HG03378 (cell line): ENCODE measurements at regions not wholly inside any gene's neighbourhood (a gene's known extent, or its start where the extent isn't known, plus 50 kb on each side); places are given as distances from the start of the nearest gene placed in this dataset.

Source experiments
- ATAC-seq: cut with Tn5 transposase; IDR thresholded peaks from one replicate; pipeline ENCODE4 v1.9.1; 2021; ENCODE audit warnings: mild to moderate bottlenecking, moderate library complexity; ENCODE audit not compliant: unreplicated experiment

DNA sequence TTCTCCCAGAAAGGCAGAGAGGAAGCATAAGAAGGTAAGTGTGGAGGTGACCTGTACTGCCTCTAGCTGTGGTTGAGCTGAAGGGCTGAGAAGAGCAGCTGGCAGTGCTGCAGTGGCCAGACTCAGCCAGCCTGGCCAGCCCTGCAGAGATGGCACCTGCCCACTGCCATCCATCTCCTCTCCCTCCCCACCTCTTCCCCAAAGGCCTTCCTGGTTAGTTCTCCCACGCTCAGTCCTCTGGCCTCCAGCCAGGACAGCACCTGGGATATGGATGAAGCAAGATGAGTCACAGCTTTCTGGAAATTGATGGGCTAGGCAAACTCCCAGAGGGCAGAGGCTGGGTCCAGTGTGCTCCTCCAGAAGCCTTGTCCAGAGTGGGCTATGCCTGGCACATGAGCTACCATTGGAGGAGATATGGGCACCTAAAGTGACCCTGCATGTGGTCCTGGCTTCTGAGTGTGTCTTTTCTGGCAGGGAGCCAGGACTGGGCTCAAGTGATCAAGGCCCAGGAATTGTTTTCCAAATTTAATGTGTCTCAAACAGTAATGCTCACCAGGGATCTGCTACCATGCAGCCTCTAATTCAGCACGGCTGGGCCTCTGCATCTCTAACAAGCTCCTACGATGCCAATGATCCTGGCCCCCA lies 81.0 kb upstream of the CACUL1 start:
- ATAC-seq = no peak

DNA sequence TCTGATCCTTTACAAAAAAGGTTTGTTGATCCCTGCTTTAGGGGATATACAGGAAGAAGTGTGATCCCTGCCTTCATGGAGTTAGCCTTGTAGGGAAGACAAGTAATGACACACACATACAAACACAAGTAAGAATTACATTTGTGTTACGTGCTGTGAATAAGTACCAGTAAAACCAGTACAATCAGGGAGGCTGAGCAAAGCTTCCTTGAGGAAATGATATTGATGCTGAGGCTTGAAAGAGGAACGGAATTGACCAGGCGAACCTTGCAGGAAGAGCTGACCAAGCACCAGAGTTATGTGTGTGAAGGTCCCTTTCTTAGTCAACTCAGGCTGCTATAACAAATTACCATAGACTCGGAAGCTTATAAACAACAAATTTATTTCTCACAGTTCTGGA lies 83.6 kb upstream of the CACUL1 start:
- ATAC-seq = no peak

DNA sequence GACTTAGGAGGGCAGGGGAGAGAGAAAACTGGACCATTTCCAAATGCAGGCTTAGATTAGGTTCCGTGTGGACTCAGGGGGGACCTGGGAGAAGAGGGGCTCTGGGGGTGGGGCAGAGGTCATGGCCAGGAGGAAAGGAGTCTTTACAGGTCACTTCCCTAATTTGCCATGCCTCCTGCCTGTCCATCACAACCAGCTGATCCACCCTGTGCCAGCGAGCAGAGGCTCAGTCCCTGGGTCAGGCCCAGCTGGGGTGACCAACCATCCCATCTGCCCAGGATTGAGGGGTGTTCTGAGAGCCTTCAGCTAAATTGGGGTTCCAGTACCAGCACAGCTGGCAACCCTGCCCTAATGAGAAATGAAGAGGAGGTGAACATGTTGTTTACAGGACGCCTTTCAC lies 84.6 kb upstream of the CACUL1 start:
- ATAC-seq = no peak

DNA sequence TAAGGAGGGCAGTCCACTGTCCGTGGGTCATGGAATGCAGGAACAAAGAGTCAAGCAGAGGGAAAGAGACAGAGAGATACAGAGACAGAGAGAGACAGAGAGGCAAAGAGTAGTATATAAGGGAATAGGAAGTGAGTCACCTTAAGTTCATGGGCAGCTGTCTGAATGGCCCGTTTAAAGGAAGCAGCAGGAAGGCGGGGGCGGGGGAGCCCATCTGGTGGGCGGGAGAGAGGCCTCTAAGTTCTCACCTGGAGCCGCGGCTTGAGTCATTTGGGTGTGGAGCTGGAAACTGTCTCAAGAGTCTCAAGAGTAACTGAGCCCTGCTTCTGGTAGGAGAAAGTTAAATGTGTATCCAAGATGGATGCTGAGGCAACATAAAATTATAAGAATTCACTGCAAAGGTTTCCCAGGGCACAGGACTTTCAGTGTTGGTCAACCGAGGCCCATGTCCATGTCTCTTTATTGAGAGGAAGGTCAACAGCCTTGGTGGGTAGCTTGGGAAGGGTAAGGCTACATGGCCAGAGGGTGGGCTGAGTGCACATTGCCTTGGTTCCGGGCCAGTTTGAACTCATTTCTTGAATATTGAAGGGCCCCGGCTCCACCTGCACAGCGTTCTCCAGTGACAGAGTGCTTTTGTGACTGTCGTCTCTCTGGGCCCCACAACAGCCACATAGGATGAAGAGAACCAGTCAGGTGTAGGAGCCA lies 85.5 kb upstream of the CACUL1 start:
- no peak for ATAC-seq

DNA sequence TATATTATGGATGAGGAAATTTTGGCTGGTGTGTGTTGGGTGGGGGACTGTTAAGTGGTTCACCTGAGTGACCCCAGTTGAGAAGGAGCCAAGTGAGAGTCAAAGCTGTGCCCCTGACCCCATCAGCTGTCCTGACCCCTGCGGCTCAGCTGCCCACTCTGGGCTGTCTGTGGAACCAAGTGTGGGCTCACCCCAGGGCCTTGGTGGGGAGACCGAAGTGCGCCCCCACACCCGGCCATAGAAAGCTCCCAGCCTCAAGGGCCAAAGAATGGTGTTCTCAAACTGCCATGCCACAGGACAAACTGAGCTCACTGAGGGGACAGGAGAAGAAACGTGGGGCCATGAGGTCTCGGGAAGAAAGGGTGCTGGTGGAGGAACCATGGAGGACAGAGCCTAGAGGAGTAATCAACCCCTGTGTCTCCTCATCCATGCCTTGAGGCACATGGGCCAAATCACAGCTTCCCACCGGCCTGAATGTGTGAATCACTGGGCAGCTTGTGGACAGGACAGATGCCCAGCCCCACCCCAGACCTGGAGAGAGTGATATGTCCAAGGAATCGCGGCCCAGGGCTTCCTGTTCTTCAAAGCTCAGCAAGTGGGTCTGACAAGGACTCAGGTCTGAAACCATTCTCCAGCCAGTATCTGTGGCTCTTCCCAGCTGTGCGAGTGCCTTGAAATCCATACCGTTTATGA lies 86.2 kb upstream of the CACUL1 start:
- ATAC-seq = no peak

DNA sequence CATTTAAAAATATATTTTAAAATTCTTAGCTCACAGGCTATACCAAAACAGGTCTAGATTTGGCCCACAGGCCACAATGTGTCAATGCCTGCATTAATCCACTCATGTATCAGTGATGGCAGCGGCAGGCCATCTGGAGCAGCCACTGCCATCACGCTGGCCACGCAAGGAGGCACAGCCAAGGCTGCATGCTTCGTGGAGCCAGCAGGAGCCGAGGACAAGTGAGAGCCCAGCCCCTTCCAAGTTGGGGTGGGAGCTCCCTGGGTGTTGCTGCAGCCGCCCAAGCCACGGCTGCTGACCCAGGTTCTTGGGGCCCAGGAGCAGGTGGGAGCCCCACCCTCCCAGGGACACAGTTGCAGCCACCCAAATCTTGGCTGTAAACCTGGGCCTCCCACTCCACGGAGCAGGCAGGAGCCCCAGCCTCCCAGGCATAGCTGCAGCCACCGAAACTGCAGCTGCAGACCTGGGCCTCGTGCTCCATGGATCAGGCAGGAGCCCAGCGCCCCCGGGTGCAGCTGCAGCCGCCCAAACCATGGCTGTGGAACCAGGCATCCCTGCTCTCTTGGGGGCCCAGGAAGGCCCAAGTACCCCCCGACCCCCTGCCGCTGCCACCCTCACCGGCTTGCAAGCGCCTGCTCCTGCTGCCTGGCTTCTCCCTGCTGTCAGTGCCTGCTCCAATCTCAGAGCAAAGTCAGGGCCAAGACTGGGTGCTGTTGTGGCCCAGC lies 87.3 kb upstream of the CACUL1 start:
- no peak for ATAC-seq

DNA sequence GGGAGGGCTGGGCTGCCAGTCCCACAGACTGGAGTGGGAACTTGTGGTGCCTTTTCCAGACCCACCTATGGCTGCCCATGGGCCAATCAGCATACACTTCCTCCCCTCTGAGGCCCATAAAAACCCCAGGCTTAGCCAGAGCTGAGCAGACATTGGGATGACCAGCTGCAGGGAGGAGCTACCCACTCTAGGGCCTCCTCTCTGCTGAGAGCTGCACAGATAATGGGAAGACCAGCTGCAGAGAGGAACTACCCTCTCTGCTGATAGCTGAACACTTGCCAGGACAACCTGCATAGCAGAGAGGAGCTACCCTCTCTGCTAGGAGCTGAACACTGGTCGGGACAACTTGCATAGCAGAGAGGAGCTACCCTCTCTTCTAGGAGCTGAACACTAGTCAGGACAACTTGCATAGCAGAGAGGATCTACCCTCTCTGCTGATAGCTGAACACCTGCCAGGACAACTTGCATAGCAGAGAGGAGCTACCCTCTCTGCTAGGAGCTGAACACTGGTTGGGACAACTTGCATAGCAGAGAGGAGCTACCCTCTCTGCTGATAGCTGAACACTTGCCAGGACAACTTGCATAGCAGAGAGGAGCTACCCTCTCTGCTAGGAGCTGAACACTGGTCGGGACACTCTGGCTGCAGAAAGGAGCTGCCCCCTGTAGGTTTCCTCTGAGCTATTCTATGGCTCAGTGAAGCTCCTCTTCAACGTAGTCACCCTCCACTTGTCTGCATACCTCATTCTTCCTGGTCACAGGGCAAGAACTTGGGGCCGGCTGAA lies 88.3 kb upstream of the CACUL1 start:
- no peak for ATAC-seq

DNA sequence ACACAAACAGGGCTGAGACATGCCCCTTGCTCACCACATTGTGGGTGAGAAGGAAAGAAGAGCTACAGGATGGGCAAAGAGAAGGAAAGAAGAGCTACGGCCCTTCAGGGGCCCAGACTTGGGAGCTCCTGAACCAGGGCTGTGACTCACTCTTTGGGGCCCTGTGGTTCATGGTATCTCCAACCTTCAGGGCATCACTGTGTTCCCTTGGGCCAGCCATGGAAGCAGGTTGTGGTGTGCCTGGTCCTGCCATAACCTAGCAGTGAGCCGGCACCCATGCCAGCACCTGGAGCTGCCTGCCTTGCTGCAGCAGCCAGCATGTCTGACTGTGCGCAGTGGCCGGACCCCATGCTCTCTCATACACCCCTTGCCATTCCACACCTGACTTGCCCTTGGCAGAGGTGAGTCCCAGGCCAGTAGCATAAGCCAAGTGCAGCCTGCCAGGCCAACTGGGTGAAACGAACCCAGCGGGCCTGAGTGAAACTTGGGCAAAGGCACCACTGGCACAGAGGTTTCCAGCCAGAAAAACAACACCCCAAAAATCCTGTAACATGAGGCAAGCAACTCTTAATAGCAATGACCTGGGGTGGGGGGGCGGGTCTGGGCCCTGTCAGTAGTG lies 89.0 kb upstream of the CACUL1 start:
- no peak for ATAC-seq

DNA sequence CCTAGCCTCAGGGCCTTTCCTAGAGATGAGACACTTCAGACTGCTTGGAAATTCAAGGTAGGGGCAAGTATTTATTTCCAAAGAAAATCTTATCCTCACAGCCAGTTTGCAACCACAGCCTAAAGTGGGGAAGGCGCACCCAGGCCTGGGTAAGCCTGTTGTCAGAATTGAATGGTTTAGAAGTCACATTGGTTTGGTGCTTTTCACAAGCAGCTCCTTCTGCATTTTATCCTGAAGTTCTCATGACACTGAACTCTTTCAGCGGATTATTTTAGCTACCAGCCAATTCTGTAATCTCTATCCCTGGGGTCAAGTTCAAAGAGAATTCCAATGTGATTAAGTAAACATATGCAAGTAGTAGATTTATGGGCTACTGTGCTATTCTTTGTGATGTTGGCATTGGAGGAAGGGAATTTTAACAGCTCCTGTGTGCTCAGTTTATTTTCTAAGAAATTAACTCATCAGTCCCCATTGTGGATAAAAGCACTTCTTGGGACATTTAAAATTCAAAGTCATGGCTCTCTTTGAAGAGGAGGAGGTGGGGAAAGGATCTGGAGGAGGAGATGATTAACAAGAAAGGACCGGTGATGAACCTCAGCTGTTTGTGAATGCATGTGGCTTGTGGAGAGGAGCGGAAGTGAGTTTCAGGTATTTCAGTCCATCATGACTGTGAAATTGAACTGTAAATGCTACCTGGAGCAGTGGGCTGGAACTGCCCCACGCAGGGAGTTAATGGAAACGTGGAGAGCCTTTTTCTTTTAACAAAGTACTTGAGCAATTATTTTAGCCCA lies 90.2 kb upstream of the CACUL1 start:
- ATAC-seq = no peak

DNA sequence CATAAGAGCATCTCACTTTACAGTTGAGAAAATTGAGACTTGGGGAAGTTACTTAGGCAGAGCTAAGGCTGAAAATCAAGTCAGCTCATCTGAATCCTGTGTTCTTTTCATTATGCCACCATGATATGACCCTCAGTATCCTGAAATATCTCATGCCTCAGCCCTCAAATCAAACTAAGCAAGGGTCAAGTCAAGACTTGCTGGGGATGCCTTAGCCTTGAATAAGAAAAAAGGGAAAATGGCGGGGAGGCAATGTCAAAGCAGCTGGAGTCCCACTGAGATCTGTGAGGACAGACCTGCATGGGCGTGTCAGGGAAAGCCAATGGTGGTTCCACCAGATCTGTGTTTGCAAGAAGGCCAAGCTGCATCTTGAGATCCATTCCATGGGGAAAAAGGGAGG lies 91.0 kb upstream of the CACUL1 start:
- ATAC-seq = no peak

DNA sequence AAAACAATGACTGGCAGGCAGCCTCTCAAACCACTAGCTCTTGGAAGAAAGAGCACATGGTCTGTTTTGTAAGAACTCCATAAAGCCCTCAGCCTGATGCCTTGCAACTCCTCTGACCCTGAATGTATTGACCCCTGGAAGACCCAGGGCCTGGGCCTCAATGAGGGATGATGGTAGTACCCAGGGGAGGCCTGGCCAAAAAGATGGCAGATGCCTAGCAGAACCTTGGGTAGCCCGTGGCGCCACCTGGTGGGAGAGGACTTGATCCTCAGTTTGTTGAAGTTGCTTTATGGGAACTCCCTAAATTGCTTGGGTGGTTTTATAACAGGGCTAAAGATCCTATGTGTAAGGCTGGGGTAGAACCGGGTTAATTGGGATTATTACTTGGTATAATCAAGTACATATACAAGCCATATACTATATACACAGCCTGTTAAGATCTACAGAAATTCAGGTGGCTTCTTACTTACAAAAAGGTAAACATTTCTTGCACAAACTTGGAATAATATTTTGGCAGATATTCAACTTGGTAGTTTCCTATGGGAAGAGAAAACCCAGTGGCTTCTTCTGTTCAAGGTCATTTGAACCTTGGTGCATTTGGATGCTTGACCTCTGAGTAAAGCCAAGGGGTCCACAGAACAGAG lies 95.8 kb upstream of the CACUL1 start:
- ATAC-seq = peak; percentile 68

DNA sequence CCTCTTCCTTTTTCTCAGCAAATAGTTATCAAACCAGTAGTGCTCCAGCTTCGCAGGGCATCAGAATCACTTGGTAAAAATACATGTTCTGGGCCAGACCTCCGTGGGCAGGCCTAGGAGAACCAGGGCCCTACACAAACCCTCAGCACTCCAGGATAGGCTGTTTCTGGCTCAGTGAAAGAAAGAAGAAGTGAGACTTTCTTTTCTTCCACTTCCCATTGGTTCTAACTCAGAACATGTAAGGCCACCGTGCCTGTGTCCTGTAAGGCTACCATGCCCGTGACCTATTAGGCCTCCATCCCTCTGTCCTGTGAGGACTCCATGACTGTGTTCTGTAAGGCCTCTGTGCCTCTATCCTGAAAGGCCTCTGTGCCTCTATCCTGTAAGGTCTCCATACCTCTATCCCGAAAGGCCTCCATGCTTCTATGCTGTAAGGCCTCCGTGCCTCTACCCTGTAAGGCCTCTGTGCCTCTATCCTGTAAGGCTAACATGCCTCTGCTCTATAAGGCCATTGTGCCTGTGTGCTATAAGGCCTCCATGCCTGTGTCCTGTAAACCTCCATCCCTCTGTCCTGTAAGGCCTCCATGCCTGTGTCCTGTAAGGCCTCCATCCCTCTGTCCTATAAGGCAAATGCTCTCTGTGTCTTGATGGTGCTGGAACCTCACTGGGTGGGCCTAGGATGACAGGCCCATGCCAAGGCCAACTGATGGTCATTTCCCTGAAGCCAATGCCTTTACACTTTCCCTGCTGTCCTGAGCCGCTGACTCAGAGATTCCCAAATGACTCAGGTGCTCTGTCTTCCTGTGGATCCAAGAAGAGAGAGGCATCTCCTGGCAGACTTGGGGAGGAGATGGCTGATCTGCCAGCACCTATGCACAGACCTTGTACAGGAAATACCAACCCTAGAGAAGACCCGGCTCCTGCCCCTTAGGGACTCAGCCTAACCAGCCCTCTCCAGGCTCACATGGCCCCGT lies 96.6 kb upstream of the CACUL1 start:
- ATAC-seq = peak; percentile 69

DNA sequence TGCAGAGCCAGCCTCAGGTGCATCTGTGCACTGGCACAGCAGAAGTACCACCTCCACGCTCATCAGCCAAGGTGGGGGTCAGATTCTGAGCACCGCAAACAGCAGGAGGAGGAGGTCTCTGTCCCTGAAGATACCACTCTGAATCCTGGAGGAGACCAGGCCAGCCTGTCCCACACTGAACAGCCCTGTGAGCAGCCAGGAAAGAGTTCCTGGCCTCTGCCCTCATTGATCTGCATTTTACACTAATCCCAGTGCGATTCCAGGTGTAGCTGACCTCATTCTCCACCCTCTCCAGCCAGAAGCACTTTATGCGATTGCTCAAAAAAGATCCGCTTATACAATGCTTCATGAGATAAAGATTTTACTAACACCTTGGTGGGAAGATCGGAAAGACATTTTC lies 99.1 kb upstream of the CACUL1 start:
- ATAC-seq = no peak

DNA sequence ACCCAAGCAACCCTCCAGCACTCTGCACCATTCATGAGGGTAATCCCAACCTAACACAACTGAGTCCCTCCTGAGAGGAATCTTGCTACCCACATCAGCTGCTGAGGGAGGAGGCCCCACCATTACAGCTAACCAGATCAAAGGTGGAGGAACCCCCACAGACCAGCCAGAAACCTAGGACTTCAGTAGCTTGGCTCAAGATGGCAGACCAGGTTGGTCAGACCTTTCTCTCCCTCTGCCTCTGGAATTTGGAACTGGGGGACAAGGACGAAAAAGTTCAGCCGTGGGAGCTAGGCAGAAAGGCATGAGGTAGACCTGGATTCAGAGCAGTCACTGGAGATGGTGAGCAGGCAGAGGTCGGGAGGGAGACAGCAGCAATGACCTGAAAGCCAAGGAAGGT lies 101.3 kb upstream of the CACUL1 start:
- no peak for ATAC-seq

DNA sequence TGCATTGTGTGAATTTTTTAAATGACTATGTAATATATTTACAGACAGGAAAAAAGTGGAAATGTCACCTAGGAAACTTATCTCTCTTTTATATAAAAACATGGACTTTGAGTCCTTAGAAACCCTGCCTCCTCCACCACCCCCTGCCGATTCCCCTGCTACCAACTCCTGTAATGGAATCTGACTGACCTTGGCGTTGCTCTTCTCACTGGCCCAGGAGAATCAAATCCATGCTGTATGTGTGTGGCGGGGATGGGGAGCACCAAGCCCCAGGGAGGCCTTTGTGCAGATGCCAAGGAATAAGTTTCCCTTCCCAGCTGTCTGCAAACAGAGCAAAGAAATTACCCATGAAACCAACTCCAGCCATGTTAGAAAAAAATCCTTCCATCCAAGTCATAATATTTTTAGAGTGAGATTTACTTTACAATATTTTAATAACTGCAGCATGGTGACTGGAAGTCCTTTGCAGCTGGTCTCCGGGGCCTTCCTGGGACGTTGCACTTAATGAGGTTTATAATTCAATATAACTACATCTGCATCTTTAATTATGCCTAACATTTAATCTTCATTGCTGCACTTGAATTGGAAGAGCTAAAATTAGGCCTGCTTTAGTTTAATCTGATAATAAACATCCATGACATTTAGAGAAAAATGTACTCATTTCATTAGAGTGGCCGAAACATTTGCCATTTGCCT lies 111.4 kb upstream of the CACUL1 start:
- no peak for ATAC-seq

DNA sequence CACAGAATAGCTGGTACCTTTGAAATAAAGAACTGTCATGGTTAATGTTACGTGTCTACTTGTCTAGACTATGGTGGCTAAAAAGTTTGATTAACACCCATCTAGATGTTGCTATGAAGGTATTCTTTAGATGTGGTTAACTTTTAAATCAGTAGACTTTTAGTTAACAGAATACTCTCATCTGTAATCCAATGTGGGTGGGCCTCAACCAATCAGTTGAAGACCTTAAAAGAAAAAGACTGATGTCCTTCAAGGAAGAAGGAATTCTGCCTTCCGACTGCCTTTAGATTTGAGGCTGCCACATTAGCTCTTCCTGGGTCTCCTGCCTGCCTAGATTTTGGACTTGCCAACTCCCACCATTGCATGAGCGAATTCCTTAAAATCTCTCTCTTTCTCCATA lies 113.0 kb upstream of the CACUL1 start:
- no peak for ATAC-seq

DNA sequence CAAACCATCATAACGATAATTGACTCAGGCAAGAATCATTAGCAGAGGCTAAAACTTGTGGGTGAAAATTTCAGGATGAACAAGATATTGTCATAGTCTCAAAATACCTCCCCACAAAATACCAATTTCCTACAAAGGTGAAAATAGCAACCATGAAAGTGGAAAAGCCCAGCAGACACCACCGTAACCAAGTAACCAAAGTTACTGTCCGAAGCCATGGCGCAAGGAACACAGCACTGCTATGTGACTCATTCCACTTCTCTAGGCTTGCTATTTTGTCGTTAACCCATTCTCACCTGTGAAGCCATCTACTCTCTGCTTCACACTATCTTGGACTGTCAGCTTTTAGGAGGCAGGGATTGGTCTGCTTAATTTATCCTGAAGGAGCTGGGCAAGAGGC lies 113.8 kb upstream of the CACUL1 start:
- ATAC-seq = no peak
